Sciatic nerve (tissue), 2 donors: ENCODE measurements at regions not wholly inside any gene's neighbourhood (a gene's known extent, or its start where the extent isn't known, plus 50 kb on each side); places are given as distances from the start of the nearest gene placed in this dataset.
"Not testable (repeated sequence)": the region's sequence is repeated elsewhere in the genome, so short reads cannot be mapped to it uniquely, and the experiment has no call there.

Experiments used
- ATAC-seq: fragments of 200-7000 bp; cut with Tn5 transposase; one replicate; pipeline ENCODE4 v1.9.1; 2020; ENCODE audit warnings: mild to moderate bottlenecking, moderate library complexity
- DNase-seq: peaks from one replicate; pipeline ENCODE4 v3.0.0-alpha.2; 2020; ENCODE audit warnings: low spot score
- intact Hi-C: fragments of 100-400 bp; cut with DNase I; formaldehyde crosslinking; loops from one replicate; pipeline ENCODE4 v1.14.2; 2022
- donor health status: DM: no; HTN: no; CAD: no.
- donor health status: DM: no; HTN: no; CAD: no.

DNA sequence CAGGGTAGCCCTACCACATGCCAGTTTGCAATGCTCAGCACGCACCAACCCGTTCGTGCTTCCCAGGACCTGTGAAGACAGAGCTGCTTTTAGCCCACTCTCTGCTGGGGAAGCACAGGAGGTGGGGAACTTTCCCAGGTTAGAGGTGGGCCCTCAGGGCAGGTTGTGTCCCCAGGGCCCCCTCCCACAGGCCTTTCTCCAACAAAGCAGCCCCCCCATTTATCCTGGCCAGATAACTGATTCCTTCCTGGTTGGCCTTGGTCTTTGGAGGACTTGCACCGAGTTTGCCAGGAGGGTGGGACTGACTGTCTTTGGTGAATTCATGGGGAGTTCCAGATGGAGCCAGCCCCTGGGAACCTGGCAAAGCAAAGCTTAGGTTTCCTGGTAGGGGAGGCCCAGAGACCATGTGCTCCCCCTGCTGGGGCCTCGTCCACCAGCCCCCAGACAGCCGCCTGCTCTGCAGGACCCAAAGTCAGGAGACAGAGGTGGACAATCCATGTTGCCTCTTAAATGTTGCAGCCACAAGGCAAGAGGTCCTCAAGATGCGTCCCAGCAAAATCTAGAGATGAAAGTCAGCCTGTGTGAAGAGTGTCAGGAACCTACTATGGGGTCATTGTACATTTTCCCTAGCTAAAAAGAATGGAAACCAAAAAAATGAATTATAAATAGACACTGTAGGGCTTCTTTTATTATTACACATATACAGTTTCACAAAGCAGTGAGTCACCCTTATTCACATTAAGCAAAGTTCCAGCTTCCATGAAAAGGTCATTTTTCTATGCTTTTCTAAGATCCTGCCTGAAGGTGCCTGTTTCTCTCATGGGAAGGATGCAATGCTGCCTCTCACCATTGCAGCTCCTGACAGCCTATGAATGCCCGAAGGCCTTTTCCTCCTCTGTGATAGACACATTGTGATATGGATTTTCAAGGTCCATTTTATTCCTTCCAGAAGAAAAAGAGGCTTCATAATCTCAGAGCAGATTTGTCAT is 497.8 kb downstream of the PREX1 start:
- ATAC-seq: no peak
- intact Hi-C loops: no loop called here
- DNase-seq: no peak

DNA sequence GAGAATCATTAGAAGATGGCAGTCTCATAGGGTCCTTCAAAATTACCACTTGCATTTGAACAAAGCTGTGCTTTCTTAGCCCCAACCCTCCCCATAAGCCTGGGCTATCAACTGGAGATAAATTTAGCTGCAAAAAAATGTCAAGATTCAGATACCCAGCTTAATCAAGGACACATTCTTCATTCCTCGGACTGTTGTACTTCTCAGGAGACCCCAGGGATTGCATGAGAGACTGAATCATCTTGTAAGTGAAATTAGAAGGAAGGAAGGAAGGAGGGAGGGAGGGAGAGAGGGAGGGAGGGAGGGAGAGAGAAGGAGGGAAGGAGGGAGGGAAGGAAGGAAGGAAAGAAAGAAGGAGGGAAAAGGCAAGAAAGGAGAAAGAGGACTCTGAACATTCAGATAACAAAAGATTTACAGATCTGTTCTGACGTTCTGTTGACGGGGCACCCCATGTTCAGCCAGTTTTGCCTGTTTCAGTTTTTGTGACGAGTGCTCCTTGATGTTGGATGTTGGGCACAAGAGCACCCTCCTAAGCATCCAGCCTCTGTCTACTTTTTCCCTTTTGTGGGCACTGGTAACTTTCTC is 498.7 kb downstream of the PREX1 start:
- intact Hi-C loops: no loop called here
- ATAC-seq (no peak), DNase-seq (no peak)

DNA sequence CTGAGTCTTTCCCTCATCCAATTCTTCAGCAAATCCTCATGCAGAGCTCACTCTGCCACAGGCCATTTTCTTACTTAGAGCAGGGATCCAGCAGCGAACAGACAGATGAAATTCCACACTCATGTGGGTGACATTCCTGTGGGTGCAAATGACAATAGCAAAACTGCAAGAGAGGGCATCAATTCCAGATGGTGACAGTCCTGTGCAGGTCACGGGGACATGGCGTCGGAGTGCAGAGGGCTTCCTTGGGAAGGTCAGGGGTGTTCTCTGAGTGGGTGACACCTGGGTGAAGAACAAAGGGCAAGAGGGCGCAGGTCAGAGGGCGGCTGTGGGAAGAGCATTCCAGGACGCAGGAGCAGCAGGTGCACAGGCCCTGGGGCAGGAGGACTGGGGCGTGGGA is 500.0 kb downstream of the PREX1 start:
- intact Hi-C loops, ATAC-seq, DNase-seq: not testable (repeated sequence)

DNA sequence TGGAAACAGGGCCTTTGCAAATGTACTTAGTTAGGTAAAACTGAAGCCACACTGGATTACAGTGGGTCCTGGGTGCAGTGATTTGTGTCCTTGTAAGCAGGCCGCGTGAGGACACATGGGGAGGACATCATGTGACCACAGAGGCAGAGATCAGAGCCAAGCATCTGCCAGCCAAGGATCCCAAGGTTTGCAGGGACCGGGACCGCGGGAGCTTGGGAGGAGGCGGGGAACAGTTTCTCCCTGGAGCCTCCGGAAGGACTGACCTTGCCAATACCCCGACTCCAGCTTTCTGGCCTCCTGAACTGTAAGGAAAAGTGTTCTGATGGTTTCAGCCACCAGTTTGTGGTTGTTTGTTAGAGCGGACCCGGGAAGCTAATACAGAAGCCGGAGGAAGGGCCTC is 500.9 kb downstream of the PREX1 start:
- ATAC-seq: peak; percentile 84
- intact Hi-C loops: no loop called here
- no peak for DNase-seq

DNA sequence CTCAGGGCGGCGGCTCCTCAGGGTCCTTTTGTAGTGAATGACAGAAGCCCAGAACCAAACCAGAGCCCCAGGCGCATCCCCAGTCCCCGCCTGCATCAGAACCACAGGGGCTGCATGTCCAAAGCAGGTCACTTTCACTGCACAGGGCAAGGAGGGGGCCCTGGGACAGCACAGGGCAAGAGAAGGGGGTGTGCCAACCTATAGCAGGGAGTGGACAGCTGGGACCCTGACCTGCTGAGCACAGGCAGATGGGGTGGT is 501.4 kb downstream of the PREX1 start:
- DNase-seq (no peak), ATAC-seq (peak; percentile 37)
- intact Hi-C loops: no loop called here

DNA sequence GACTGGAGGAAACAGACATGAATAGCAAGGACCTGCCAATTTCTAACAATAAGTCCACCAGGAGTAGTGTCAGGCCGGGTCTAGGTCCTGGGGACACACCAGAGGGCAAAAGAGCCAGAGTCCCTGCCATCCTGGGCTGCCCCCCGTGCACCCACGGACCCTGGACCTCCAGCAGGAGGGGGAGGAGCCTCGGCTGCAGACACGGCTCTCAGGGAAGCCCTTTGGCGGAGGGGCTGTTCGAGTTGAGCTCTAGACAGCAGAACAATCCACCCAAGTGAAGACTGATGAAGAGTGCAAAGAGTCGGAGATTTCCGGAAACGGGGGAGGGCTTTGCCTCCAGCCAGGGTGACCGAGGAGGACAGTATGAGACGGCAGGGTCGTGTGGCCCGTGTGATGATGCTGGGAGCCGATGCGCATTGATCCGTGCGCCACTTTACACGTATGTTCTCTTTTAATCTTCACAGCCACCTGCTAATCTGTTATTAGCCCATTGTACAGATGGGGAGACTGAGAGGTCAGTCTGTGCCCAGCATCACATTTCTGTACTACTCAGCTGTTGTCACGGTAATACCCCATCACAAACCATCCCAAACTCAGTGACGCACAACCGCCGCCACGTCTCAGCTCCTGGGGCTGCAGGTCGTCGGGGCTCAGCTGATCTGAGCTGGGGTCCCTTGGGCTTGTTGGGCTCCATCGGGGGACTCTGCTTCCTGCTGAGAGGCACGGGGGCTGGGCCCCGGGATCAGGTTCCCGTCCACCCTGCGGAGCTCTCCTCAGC is 502.0 kb downstream of the PREX1 start:
- DNase-seq (no peak), ATAC-seq (no peak)
- intact Hi-C loops: no loop called here

DNA sequence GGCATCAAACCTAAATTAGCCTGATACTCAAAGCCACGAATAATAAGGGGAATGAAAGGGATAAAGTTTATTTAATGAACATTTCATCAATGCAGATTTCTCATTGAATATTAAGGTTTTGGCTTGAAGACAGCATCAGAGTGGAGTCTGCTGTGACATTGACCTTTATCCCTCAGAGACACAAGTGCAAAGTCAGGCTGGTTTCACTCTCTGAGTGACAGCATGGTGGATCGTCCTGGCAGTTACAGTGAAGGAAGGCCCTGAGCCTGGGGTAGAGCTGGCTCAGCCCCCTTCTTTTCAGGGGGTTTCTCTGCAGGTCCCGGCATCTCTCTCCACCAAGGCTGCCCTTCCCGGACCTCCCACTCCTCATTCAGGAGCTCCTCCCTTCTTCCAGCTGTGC is 503.1 kb downstream of the PREX1 start:
- no peak for DNase-seq
- intact Hi-C loops: no loop called here
- ATAC-seq: no peak

DNA sequence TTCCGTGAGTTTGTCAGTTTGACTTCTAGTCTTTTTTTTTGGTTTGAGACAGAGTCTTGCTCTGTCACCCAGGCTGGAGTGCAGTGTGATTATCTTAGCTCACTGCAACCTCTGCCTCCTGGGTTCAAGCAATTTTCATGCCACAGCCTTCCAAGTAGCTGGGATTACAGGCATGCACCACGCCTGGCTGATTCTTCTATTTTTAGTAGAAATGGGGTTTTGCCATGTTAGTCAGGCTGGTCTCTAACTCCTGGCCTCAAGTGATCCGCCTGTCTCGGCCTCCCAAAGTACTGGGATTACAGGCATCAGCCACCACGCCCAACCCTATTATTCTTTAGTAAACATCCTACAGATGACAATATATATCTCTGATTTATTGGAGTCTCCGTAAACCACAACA is 506.5 kb downstream of the PREX1 start:
- ATAC-seq (no peak), DNase-seq (no peak)
- intact Hi-C loops: no loop called here

DNA sequence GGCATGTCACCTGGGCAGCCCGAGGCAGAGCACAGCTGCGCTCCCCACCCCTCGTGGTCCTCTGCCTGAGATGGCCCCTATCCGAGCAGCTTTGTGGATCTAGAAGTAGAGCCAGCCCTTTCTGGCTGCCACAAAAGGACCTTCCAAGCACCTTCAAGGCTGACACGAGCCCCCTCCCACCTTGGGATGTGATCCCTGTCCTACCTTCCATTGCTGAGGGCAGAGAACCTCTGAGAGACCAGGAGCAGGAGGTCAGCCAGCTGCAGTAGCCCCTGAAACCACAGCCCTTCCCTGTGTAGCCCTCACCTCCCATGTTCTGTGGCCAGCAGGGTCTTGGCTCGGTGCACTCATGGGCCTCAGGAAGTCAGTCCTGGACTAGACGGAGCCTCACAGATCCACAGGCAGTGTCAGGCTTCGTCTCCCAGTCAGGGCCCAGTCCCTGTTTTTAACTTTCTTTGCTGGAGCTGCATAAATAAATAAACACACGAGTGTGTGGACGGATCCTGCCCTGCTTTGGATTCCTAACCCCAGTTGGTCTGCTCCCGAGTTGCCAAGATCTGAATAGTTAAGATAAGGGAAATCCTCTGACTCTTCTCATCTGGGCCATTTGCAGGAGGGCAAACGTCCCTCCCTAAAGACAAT is 507.7 kb downstream of the PREX1 start:
- intact Hi-C loops: no loop called here
- ATAC-seq: peak; percentile 38
- no peak for DNase-seq

DNA sequence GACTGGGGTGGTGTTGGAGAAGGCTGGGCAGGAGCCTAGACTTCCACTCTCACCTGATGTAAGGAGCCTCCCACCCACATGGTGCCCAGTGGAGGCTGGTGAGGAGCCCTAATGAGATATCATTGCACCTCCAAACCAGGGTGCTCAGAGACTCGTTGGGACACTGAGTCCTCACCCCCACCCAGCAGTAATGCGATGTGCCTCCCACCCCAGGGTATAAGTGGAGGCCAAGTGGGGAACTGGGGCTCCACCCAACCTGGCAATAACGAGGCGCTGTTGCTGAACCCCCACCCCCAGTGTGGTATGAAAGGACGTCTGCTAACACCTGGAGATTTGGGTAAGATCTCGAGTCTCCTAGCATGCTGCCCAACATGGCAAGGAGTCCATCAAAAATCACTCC is 510.2 kb downstream of the PREX1 start:
- DNase-seq (no peak), ATAC-seq (no peak)
- intact Hi-C loops: no loop called here

DNA sequence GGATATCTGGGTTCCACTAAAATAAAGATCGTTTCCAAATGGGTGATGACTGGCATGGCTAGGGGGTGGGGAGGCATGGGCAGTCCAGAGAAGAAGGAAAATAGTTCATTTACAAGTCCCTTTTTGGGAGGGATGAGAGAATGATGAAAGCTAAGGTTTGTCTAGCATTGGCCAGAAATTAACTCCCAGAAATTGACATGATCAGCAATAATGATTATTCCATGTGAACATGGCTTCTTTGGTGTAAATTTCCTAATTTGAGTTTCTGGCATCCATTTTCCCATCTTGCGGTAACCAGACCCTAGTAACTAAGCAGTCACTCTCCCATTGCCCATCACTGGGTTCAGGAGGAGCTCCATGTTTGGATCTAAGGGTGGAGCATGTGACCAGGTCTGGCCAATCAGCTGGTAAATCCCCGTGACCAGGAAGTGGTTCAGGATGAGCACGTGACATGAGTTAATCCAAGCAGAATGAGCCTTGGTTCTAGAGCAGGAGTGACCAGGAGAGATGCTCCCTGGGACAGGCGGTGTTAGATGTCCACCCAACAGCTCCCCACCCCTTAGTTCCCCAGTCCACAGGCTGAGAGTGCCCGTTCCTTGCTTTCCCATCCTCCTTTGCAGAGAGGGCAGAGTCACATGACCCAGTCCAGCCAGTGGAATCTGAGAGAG is 512.7 kb downstream of the PREX1 start:
- ATAC-seq (no peak), DNase-seq (no peak)
- intact Hi-C loops: no loop called here

DNA sequence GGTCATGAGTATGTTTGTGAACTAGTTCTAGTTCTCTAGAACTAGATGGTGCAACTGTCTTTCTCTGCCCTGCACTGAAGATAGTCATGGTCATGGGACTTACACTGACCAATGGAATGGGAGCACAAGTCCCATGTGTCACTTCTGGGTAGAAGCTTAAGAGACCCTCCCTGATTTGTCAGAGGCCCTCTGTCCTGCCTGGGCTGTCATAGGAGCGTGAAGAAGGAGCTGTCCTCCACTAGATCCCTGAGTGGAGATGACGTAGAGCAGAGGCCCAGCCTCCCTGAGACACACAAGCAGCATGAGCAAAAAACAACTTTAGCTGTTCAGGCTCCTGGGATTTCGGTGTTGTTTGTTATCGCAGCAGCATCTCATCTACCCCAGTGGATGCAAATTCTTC is 514.5 kb downstream of the PREX1 start:
- DNase-seq (no peak), ATAC-seq (peak; percentile 68)
- intact Hi-C loops: no loop called here

DNA sequence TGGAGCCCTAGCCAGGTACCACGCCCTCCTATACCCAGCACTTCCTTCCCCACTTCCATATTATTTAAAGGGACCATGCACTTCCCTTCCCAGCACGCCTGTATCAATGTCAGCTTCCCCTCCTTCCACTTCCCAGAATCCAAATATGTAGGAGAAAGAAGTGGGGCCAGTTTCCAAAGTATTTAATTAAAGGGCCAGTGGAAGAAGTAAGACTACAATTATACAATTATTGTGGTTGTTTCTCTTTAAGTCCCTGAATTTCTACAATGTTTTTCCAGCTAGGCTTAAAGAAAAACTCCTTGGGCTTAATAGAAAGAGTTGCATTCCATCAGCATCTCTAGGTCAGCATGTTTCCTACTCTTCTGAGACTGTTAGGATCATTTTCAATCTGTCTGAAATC is 515.8 kb downstream of the PREX1 start:
- no peak for DNase-seq
- intact Hi-C loops: no loop called here
- no peak for ATAC-seq

DNA sequence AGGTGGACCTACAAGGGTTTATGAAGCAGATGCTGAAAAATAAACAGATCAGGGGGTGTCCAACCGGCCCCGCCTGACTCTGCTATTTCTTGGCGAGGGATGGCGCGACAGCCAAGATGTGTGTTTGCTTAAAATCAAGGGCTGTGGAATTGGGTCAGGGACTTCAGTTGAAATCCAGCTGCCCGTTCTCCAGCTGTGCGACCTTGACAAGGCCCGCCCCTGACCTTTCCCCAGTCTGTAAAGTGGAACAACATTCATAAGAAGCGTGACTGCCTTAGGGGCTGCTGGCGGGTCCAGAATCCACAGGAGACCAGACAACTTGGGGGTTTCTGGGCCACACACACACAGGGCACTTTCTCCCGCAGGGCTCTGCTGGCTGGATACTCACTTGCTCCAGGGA is 517.5 kb downstream of the PREX1 start:
- intact Hi-C loops: no loop called here
- ATAC-seq: peak; percentile 41

DNA sequence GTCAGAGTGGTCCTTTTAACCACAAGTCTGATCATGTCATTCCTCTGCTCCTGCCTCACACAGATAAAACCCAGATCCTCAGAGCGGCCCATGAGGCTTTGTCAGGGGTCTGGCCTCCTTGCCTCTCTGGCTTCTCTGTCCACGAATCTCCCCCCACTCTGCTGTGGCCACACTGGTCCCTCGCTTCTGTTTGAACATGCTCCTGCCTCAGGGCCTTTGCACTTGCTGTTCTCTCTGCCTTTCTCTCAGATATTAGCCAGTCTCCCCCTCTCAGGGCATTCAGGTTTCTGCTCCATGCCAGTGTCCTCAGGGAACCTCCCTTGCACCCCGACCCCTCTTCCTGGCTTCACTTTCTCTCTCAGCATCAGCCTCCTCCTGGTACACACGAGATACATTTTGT is 518.5 kb downstream of the PREX1 start:
- intact Hi-C loops: no loop called here
- ATAC-seq: no peak
- no peak for DNase-seq

More for the DNA sequence above, 517.5 kb downstream of the PREX1 start:
- DNase-seq: no peak

DNA sequence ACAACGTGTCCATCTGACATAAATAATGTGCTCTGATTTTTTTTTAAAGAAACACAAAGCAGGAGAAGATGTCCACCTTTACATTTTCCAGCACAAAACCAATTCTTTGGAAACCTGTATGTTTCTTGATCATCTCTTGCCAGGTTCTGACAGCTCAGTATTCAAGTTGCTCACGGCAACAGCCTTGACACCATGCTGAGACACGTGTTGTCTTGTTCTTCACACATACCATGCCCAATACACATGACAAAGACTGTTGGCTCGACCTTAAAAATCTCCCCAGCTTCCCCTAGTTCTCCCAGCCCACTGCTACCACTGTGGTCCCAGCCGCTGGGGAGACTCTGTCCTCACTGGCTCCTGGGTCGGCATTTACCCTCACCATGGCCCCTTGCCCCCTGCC is 518.9 kb downstream of the PREX1 start:
- no peak for DNase-seq
- no peak for ATAC-seq
- intact Hi-C loops: no loop called here

DNA sequence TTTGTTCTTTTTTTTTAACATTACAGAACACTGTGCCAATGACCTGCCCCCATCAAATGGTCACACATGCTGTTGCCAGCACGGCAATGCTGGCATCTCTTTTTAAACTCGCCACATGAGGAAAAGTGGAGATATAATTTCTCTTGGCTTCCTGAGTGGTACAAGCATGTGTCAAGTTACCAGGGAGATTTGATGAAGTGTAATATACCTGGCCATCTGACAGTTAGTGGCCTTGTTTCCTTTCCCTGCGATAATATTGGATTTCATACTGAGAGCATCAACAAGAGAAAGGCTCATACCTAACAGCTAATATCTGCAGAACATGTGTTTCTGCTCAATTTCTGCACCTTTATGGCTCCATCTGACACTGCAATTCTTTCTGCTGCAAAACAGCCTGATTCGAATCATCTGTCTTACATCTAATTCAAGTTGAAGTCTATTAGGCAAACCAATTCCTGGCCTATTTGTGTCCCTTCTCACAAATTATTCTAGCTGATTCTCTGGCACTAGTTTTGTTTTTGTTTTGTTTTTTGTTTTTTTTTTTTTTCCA is 519.5 kb downstream of the PREX1 start:
- ATAC-seq (no peak), DNase-seq (no peak)
- intact Hi-C loops: no loop called here

DNA sequence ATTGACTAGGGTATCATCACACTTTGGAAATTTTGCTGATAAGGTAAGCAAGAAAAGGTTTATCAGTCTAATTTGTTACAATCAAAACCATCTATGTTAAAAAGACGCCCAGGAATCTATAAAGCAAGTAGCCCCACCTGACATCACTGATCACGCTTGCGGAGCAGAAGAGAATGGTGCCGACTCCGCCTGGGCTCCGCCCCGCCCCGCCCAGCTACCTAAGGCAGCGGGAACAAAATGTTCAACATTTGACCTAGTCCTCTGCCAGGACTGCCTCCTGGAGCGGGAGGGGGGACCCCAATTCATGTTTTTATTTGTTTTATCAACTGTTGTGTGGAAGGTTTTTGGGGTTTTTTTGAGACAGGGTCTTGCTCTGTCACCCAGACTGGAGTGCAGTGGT is 520.5 kb downstream of the PREX1 start:
- intact Hi-C loops: no loop called here
- ATAC-seq: no peak
- no peak for DNase-seq
